Activated CD4-positive, alpha-beta T cell treated with anti-CD3 and anti-CD28 coated beads, Interleukin-2, amount 50 U/mL, for 1 hour (primary cell): ENCODE measurements at regions not wholly inside any gene's neighbourhood (a gene's known extent, or its start where the extent isn't known, plus 50 kb on each side); places are given as distances from the start of the nearest gene placed in this dataset.
"Not testable (repeated sequence)": the region's sequence is repeated elsewhere in the genome, so short reads cannot be mapped to it uniquely, and the experiment has no call there.

ENCODE experiments used
- DNase-seq: peaks from one replicate; pipeline ENCODE4 v3.0.0-alpha.2; 2020

GRCh38 chr22:27073601-27074425 lies 416.4 kb downstream of the MIAT start:
- no peak for DNase-seq

GRCh38 chr22:27075028-27075678 lies 417.8 kb downstream of the MIAT start:
- DNase-seq = no peak

GRCh38 chr22:27075891-27076290 lies 418.5 kb downstream of the MIAT start:
- DNase-seq = no peak

- DNase-seq = not testable (repeated sequence)
Measured at GRCh38 chr22:27078064-27078463, 420.7 kb downstream of the MIAT start.

- no peak for DNase-seq
Measured at GRCh38 chr22:27080036-27080578, 422.7 kb downstream of the MIAT start.

GRCh38 chr22:27080863-27081262 lies 423.5 kb downstream of the MIAT start:
- no peak for DNase-seq

GRCh38 chr22:27083610-27084009 lies 426.2 kb downstream of the MIAT start:
- DNase-seq = no peak

GRCh38 chr22:27084130-27084529 lies 426.7 kb downstream of the MIAT start:
- no peak for DNase-seq

GRCh38 chr22:27086080-27087044 lies 429.0 kb downstream of the MIAT start:
- DNase-seq = no peak

GRCh38 chr22:27087051-27087450 lies 429.7 kb downstream of the MIAT start:
- DNase-seq = no peak

- DNase-seq = no peak
Measured at GRCh38 chr22:27088026-27088425, 430.6 kb downstream of the MIAT start.

- DNase-seq = no peak
Measured at GRCh38 chr22:27089264-27089663, 431.9 kb downstream of the MIAT start.

GRCh38 chr22:27090611-27091011 lies 433.2 kb downstream of the MIAT start:
- no peak for DNase-seq

- DNase-seq = no peak
Measured at GRCh38 chr22:27093422-27093821, 436.0 kb downstream of the MIAT start.

- DNase-seq = no peak
Measured at GRCh38 chr22:27094633-27095308, 437.4 kb downstream of the MIAT start.

- no peak for DNase-seq
Measured at GRCh38 chr22:27097506-27097905, 440.1 kb downstream of the MIAT start.

- DNase-seq = no peak
Measured at GRCh38 chr22:27097933-27098332, 440.5 kb downstream of the MIAT start.

- DNase-seq = no peak
Measured at GRCh38 chr22:27099946-27100722, 442.7 kb downstream of the MIAT start.

- DNase-seq = no peak
Measured at GRCh38 chr22:27100789-27101188, 443.4 kb downstream of the MIAT start.

- no peak for DNase-seq
Measured at GRCh38 chr22:27101288-27101687, 443.9 kb downstream of the MIAT start.

GRCh38 chr22:27104449-27104848 lies 447.1 kb downstream of the MIAT start:
- DNase-seq = no peak
